Ishikawa (cell line): ENCODE measurements at regions not wholly inside any gene's neighbourhood (a gene's known extent, or its start where the extent isn't known, plus 50 kb on each side); places are given as distances from the start of the nearest gene placed in this dataset.

Experiments
- CEBPB ChIP-seq: IDR thresholded peaks from 2 replicates; pipeline ENCODE4 v1.6.1; 2012
- CREB1 ChIP-seq: IDR thresholded peaks from 2 replicates; pipeline ENCODE4 v1.6.1; 2012; ENCODE audit warnings: low read depth
- NFIC ChIP-seq: IDR thresholded peaks from 2 replicates; pipeline ENCODE4 v1.6.1; 2012
- TEAD4 ChIP-seq: IDR thresholded peaks from 2 replicates; pipeline ENCODE4 v1.6.1; 2012
- YY1 ChIP-seq: IDR thresholded peaks from 2 replicates; pipeline ENCODE4 v1.6.1; 2012; ENCODE audit warnings: low read depth
- TF ChIP-seq, protein P1 (sequence below): IDR thresholded peaks from 2 replicates; pipeline ENCODE4 v1.6.1; 2012

DNA sequence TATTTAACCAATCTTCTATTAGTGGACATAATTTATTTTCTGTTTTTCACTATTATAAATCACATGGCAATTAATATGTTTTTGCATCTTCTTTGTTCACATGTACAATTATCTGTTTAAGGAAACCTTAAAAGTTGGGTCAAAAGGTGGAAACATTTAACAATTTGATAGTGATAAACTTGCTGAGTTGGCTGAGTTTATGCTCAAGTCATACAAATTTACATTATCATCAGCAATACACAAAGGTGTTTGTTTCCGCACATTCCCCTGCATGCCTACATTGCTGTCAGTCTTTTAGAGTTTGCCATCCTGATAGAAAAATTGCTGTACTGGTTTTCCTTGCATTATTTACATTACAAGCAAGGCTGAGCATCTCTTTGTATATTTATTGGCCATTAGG is 139.5 kb downstream of the KCNRG start:
- TF ChIP-seq NFIC = no peak
- TF ChIP-seq YY1 = no peak
- TF ChIP-seq TEAD4 = no peak
- no peak for TF ChIP-seq CREB1
- no peak for TF ChIP-seq CEBPB
- TF ChIP-seq, protein P1, sequence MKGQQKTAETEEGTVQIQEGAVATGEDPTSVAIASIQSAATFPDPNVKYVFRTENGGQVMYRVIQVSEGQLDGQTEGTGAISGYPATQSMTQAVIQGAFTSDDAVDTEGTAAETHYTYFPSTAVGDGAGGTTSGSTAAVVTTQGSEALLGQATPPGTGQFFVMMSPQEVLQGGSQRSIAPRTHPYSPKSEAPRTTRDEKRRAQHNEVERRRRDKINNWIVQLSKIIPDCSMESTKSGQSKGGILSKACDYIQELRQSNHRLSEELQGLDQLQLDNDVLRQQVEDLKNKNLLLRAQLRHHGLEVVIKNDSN = no peak
